Parathyroid adenoma (tissue), 2 donors: ENCODE measurements at regions not wholly inside any gene's neighbourhood (a gene's known extent, or its start where the extent isn't known, plus 50 kb on each side); places are given as distances from the start of the nearest gene placed in this dataset.

Experiments
- H2AFZ ChIP-seq: fragments of 300-600 bp; sonication (generic); one replicate; pipeline ENCODE4 v1.7.0; 2017; ENCODE audit warnings: antibody characterized with exemption, mild to moderate bottlenecking
- H3K27ac ChIP-seq: fragments of 300-600 bp; sonication (generic); one replicate; pipeline ENCODE4 v1.7.0; 2017
- H3K27me3 ChIP-seq: fragments of 300-600 bp; sonication (generic); one replicate; pipeline ENCODE4 v1.7.0; 2017; ENCODE audit warnings: low read length; ENCODE audit not compliant: control insufficient read depth, insufficient read depth
- H3K36me3 ChIP-seq: fragments of 300-600 bp; sonication (generic); one replicate; pipeline ENCODE4 v1.7.0; 2017; ENCODE audit warnings: low read length; ENCODE audit not compliant: control insufficient read depth, insufficient read depth
- H3K4me1 ChIP-seq: fragments of 300-600 bp; sonication (generic); one replicate; pipeline ENCODE4 v1.7.0; 2017; ENCODE audit warnings: control low read depth
- H3K4me2 ChIP-seq: fragments of 300-600 bp; sonication (generic); one replicate; pipeline ENCODE4 v1.7.0; 2017; ENCODE audit warnings: low read length
- H3K4me3 ChIP-seq: fragments of 300-600 bp; sonication (generic); one replicate; pipeline ENCODE4 v1.7.0; 2017; ENCODE audit warnings: low read depth, low read length
- H3K79me2 ChIP-seq: fragments of 300-600 bp; sonication (generic); one replicate; pipeline ENCODE4 v1.7.0; 2017; ENCODE audit warnings: control low read depth
- H3K9ac ChIP-seq: fragments of 300-600 bp; sonication (generic); one replicate; pipeline ENCODE4 v1.7.0; 2017; ENCODE audit warnings: mild to moderate bottlenecking
- H3K9me3 ChIP-seq: fragments of 300-600 bp; sonication (generic); one replicate; pipeline ENCODE4 v1.7.0; 2017; ENCODE audit warnings: low read length; ENCODE audit not compliant: control insufficient read depth
- CTCF ChIP-seq: fragments of 300-600 bp; sonication (generic); IDR thresholded peaks from one replicate; pipeline ENCODE4 v1.7.0; 2017; ENCODE audit warnings: antibody characterized with exemption, mild to moderate bottlenecking
- donor health status: primary hyperparathyroidism.

- H3K4me2 ChIP-seq, result no peak overlapping the region
- TF ChIP-seq CTCF, result no peak
- no peaks in the 10 kb centered on the region for H3K79me2 ChIP-seq
- no peak overlapping the region for H3K4me3 ChIP-seq
- no peaks in the 10 kb centered on the region for H3K36me3 ChIP-seq
- H2AFZ ChIP-seq, result no peak overlapping the region
- H3K27me3 ChIP-seq, result no peaks in the 10 kb centered on the region
- H3K9ac ChIP-seq, result no peak overlapping the region
- no peaks in the 10 kb centered on the region for H3K4me1 ChIP-seq
- H3K9me3 ChIP-seq, result no peaks in the 10 kb centered on the region
- no peak overlapping the region for H3K27ac ChIP-seq
These were observed 207.7 kb downstream of the SLC6A15 start for GRCh38 chr12:84704856-84705255.

- Histone ChIP-seq H3K4me1 (no peaks in the 10 kb centered on the region), H3K27me3 (no peaks in the 10 kb centered on the region), H3K27ac (no peak overlapping the region), H3K4me2 (no peak overlapping the region), H3K4me3 (no peak overlapping the region), H3K9ac (no peak overlapping the region), H3K36me3 (no peaks in the 10 kb centered on the region), H3K79me2 (no peaks in the 10 kb centered on the region), H3K9me3 (no peaks in the 10 kb centered on the region), H2AFZ (no peak overlapping the region)
- no peak for TF ChIP-seq CTCF
These were observed 210.6 kb downstream of the SLC6A15 start for GRCh38 chr12:84702001-84702400.

DNA sequence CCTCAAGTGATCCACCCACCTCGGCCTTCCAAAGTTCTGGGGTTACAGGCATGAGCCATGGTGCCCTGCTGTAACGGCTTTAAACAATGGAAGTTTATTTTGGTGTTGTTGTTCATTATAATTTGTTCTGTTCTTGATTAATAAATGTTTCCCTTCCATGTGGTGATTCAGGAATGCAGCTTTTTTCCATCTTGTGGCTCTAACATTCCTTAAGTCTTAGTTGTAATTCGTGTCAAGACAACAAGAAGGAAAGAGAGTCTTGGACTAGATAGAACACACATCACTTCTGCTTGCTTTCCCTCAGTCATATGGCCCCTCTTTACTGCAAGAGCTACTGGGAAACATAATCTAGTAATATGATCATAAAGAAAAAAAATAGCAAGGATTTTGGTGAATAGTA, 211.6 kb downstream of the SLC6A15 start:
- Histone ChIP-seq H2AFZ (no peak overlapping the region), H3K4me2 (no peak overlapping the region), H3K27me3 (no peaks in the 10 kb centered on the region), H3K9ac (no peak overlapping the region), H3K4me3 (no peak overlapping the region), H3K79me2 (no peaks in the 10 kb centered on the region), H3K9me3 (no peaks in the 10 kb centered on the region), H3K27ac (no peak overlapping the region), H3K4me1 (no peaks in the 10 kb centered on the region), H3K36me3 (no peaks in the 10 kb centered on the region)
- no peak for TF ChIP-seq CTCF

DNA sequence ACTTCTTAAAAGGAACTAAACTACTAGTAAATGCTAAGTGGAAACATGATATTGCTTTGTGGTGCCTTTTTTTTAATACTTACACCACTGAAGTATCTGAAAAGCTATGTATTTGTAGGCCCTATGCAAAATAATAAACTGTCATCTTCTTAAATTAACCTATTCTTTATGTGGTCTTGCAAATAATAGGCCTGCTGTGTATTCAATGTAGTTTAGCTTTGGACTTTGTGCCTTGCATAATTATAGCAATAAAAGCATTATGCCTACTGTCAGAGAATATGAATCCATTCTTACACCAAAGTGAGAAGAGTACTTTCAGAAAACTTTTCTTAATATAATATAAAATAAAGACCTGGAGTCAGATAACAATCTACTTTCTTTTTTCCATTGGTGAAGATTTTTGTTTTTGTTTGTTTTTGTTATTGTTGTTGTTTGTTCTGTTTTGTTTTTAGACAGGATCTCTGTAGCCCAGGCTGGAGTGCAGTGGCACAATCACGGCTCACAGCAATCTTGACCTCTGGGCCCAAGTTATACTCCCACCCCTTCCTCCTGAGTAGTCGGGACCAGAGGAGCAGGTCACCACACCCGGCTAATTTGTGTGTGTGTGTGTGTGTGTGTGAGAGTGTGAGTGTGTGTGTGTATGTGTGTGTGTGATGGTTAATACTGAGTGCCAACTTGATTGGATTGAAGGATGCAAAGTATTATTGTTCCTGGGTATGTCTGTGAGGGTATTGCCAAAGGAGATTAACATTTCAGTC, 213.8 kb downstream of the SLC6A15 start:
- Histone ChIP-seq H3K36me3 (no peaks in the 10 kb centered on the region), H3K4me1 (no peaks in the 10 kb centered on the region), H3K27ac (no peak overlapping the region), H3K4me3 (no peak overlapping the region), H3K4me2 (no peak overlapping the region), H3K27me3 (no peaks in the 10 kb centered on the region), H3K9ac (no peak overlapping the region), H2AFZ (no peak overlapping the region), H3K9me3 (no peaks in the 10 kb centered on the region), H3K79me2 (no peaks in the 10 kb centered on the region)
- TF ChIP-seq CTCF, result no peak
